Central memory CD8-positive, alpha-beta T cell (primary cell): ENCODE measurements at regions not wholly inside any gene's neighbourhood (a gene's known extent, or its start where the extent isn't known, plus 50 kb on each side); places are given as distances from the start of the nearest gene placed in this dataset.

Experiments used
- ATAC-seq: fragments of 150-1000 bp; cut with Tn5 transposase; replicated peaks from 2 replicates; pipeline ENCODE4 v1.10.0; 2022; ENCODE audit warnings: mild to moderate bottlenecking, moderate FRiP score, moderate number of reproducible peaks; ENCODE audit not compliant: poor library complexity, severe bottlenecking; ENCODE audit errors: extremely low read depth
- DNase-seq, 2 donors: peaks; one replicate each; pipeline ENCODE4 v3.0.0; 2021; ENCODE audit warnings: low spot score in 2 of 2
- H3K27ac Mint-ChIP-seq: one replicate; pipeline ENCODE4 v1.8.0; 2022; ENCODE audit warnings: low read depth, mild to moderate bottlenecking, moderate library complexity, mixed read lengths
- H3K27me3 Mint-ChIP-seq: one replicate; pipeline ENCODE4 v1.8.0; 2022; ENCODE audit warnings: mixed read lengths
- H3K36me3 Mint-ChIP-seq: one replicate; pipeline ENCODE4 v1.8.0; 2022; ENCODE audit warnings: mild to moderate bottlenecking, moderate library complexity, mixed read lengths; ENCODE audit not compliant: insufficient read depth
- H3K4me1 Mint-ChIP-seq: one replicate; pipeline ENCODE4 v1.8.0; 2022; ENCODE audit warnings: mixed read lengths
- H3K4me3 Mint-ChIP-seq: one replicate; pipeline ENCODE4 v1.8.0; 2022; ENCODE audit warnings: mild to moderate bottlenecking, moderate library complexity, mixed read lengths
- H3K9me3 Mint-ChIP-seq: one replicate; pipeline ENCODE4 v1.8.0; 2022; ENCODE audit warnings: mixed read lengths

DNA sequence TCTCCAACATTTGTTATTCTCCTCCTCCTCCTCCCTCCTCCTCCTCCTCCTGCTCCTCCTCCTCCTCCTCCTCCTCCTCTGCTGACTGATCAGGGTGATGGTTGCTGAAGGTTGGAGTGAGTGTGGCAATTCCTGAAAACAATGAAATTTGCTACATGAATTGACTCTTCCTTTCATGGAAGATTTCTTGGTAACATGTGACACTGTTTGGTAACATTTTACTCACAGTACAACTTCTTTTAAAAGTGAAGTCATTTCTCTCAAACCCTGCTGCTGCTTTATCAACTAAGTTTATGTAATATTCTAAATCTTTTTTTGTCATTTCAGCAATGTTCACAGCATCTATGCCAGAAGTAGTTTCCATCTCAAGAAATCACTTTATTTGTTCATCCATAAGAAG, 543.0 kb downstream of the MAFB start:
- Mint-ChIP-seq H3K9me3 (no peaks in the 10 kb centered on the region), H3K27ac (no peak overlapping the region), H3K4me3 (no peak overlapping the region), H3K27me3 (peaks cover 2% of the 10 kb centered on the region), H3K36me3 (no peaks in the 10 kb centered on the region), H3K4me1 (no peaks in the 10 kb centered on the region)
- ATAC-seq (no peak), DNase-seq (no peak)

DNA sequence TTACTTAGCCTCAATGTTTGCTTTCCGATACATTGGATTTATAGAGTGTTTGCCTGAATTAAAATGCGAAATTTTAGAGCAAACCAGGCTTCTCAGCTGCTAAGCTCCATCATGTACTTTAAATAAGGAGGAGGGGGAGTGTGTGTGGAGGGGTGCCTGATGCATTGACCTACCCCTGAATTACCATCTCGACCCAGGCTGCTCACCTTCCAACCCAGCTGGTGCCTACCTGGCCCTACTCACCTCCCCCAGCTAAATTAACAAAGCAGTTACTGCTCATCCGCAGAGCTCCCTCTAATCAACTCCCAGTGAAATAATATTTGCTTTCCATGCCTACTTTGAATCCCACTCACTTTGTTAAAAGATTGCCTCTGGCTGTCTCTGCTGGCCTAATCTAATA, 544.5 kb downstream of the MAFB start:
- peaks cover 2% of the 10 kb centered on the region for H3K36me3 Mint-ChIP-seq
- peaks cover 10% of the 10 kb centered on the region for H3K27me3 Mint-ChIP-seq
- no peaks in the 10 kb centered on the region for H3K9me3 Mint-ChIP-seq
- DNase-seq (no peak), ATAC-seq (no peak)
- H3K27ac Mint-ChIP-seq: no peak overlapping the region
- no peak overlapping the region for H3K4me3 Mint-ChIP-seq
- H3K4me1 Mint-ChIP-seq: no peaks in the 10 kb centered on the region

DNA sequence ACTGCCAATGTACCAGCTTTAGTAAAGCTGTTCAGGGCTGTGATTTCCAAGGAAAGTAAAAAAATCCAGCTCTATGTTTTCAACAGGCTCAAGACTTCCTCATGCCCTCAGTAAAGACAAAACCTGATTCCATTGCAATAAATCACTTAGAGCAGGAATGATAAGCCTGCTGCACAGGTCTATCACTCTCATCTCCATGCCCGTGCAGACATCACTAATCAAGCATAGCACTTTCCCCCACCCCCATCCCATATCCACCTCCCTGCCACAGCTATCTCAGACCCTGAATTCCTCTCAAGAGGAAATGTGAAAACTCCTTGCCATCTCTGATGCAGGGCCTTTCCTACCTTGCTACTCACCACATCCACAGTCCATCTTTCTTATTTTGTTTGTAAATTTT, 554.9 kb downstream of the MAFB start:
- Mint-ChIP-seq H3K4me3 (no peak overlapping the region), H3K4me1 (no peaks in the 10 kb centered on the region), H3K9me3 (peaks cover 5% of the 10 kb centered on the region), H3K27me3 (peaks cover 10% of the 10 kb centered on the region), H3K27ac (no peak overlapping the region), H3K36me3 (no peaks in the 10 kb centered on the region)
- DNase-seq (no peak), ATAC-seq (no peak)

DNA sequence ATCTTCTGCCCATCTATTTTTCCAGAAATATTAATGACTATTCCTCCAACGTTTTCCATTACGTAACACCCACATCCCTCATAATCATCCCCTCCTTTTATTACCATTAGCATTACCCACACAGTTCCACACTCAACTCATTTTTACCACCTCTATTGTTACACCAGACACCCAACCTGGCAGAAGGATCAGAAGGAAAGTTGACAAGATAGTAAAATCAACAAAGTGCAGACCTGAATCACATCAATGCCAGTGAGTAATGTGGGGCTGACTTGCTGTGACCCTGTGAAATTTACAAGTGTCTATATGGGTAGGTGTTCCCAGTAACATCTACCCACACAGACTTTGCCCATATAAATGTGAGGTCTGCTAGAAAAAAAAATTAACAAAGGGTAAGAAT, 568.2 kb downstream of the MAFB start:
- Mint-ChIP-seq H3K9me3 (no peaks in the 10 kb centered on the region), H3K4me3 (no peak overlapping the region), H3K27ac (no peak overlapping the region), H3K36me3 (no peaks in the 10 kb centered on the region), H3K4me1 (no peaks in the 10 kb centered on the region), H3K27me3 (peaks cover 3% of the 10 kb centered on the region)
- no peak for ATAC-seq
- no peak for DNase-seq

DNA sequence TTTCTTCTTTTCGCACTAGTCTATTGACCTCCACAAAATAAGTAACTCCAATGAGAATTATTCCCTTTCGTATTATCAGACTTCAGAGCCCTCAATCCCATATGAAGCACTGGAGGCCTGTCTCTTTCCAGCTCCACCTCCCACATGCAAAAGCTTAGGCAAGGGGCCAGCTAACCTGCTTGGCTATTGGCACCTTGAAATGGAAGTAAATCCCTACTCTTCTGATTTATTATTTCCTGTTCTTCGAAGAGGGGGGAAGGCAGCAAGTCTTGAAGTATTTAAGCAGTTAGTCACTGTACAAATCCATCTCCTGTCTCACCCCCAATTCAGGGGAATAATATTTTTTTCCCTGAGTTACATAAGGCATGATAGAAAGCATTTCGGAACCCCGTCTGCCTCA, 577.8 kb downstream of the MAFB start:
- Mint-ChIP-seq H3K27me3 (no peaks in the 10 kb centered on the region), H3K4me1 (no peaks in the 10 kb centered on the region), H3K4me3 (no peak overlapping the region), H3K9me3 (no peaks in the 10 kb centered on the region), H3K27ac (no peak overlapping the region), H3K36me3 (no peaks in the 10 kb centered on the region)
- DNase-seq (no peak), ATAC-seq (no peak)

DNA sequence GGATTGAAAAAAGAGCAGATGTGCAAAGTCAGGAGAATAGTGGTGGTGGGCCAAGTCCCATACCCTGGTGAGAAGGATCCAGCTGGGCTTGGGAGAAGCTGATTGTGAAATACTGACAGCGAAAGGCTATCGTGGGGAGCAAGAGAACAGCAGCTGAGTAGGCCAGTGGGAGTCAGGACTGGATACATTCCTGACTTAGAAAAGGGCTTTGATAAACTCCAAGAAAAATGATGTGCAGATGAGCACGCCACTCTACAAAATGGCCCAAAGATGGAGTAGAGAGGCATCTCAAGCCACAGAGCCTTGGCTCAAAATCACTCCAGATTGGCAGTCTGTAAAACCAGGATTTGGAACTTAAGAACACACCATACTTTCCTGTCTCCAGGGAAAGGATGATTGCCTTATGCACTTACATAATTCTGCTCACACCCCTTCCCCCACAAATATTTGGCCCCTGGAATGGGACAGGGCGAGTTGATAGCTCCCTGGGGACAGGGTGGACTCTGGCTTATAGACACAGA, 578.7 kb downstream of the MAFB start:
- ATAC-seq (no peak), DNase-seq (no peak)
- Mint-ChIP-seq H3K9me3 (no peaks in the 10 kb centered on the region), H3K4me1 (no peaks in the 10 kb centered on the region), H3K36me3 (no peaks in the 10 kb centered on the region), H3K27ac (no peak overlapping the region), H3K4me3 (no peak overlapping the region), H3K27me3 (no peaks in the 10 kb centered on the region)

DNA sequence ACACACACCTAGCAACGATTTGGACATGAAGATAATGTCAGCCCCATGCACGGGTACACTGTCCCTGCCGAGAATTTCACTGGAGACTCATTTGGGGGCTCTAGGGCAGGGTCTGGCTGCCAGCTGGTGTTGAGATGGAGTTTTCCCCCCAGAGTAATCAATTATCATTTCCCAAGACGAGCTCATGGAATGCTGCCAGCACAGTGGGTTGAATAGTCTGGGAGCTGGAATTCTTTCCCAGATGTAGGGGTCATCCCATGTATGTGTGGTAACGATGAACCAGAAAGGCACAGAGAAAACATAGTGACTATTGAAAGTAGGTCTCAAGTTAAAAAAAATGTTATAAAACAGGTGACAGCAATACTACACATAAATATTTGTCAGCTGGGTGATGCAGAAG, 579.9 kb downstream of the MAFB start:
- Mint-ChIP-seq H3K4me3 (no peak overlapping the region), H3K27ac (no peak overlapping the region), H3K36me3 (no peaks in the 10 kb centered on the region), H3K27me3 (no peaks in the 10 kb centered on the region), H3K9me3 (no peaks in the 10 kb centered on the region), H3K4me1 (no peaks in the 10 kb centered on the region)
- DNase-seq: no peak
- no peak for ATAC-seq

DNA sequence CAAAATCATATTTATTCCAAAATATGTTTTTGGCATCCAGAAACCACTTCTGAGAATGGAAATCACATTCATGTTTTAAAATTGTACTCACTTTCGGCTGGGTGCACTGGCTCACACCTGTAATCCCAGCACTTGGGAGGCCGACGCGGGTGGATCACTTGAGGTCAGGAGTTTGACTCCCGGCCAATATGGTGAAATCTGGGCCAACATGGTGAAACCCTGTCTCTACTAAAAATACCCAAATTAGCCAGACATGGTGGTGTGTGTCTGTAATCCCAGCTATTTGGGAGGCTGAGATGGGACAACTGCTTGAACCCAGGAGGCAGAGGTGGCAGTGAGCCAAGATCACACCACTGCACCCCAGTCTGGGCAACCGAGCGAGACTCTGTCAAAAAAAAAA, 580.7 kb downstream of the MAFB start:
- H3K4me3 Mint-ChIP-seq: no peak overlapping the region
- H3K36me3 Mint-ChIP-seq: no peaks in the 10 kb centered on the region
- no peak for ATAC-seq
- DNase-seq: no peak
- no peaks in the 10 kb centered on the region for H3K9me3 Mint-ChIP-seq
- H3K27ac Mint-ChIP-seq: no peak overlapping the region
- H3K4me1 Mint-ChIP-seq: no peaks in the 10 kb centered on the region
- no peaks in the 10 kb centered on the region for H3K27me3 Mint-ChIP-seq

DNA sequence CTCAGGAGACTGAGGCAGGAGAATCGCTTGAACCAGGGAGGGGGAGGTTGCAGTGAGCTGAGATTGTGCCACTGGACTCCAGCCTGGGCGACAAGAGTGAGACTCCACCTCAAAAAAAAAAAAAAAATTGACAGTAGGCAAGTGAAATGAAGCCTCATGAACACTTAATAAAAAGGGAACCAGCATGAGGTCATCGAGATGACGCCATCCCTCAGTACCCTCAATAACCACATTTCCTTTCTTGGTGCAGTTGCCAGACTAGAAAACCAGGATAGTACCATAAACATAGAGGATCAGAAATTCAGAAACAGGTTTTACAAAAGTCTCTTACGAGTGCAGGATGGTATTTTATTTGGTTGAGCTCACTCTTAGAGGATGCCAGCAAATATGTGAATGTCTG, 584.1 kb downstream of the MAFB start:
- Mint-ChIP-seq H3K4me3 (no peak overlapping the region), H3K27ac (no peak overlapping the region), H3K27me3 (no peaks in the 10 kb centered on the region), H3K9me3 (no peaks in the 10 kb centered on the region), H3K4me1 (no peaks in the 10 kb centered on the region), H3K36me3 (no peaks in the 10 kb centered on the region)
- no peak for DNase-seq
- no peak for ATAC-seq

DNA sequence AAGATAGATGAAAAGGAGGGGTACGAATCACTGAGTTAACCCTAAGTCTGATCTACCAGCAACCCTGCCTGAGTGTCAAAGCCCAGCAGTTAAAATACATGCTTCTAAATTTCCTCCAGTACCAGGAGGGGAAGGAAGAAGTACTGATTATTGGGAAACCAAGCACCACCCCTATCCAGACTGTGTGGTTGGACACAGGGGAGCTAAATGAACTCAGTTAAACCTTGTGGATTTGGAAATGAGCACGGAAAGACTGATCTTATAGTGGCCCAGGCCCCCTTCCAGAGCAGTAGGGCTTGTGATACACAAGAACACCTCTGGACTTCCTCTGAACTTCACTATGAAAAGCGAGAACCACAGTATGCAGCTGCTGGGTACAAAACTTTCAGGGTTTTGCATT, 585.6 kb downstream of the MAFB start:
- Mint-ChIP-seq H3K4me1 (no peaks in the 10 kb centered on the region), H3K4me3 (no peak overlapping the region), H3K36me3 (no peaks in the 10 kb centered on the region), H3K27me3 (no peaks in the 10 kb centered on the region), H3K9me3 (no peaks in the 10 kb centered on the region), H3K27ac (no peak overlapping the region)
- DNase-seq: no peak
- no peak for ATAC-seq

DNA sequence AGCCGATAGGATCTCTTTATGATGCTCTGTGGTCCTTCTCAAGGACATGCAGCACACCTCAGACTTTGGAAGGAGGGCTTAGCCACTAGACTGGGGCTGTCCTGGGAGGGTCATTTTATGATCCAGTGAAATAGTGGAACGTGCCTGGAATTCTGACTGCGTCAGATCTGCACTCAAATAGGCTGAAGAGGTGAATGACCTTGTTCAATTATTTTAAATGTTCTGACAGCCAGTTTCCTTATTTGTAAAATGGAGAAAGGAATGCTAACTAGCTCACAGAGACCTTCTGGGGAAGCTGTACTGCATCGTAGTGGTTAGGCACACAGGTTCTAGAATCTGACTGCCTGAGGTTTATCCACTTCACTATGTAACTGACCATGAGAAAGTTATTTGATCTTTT, 587.5 kb downstream of the MAFB start:
- no peak for DNase-seq
- H3K4me3 Mint-ChIP-seq: no peak overlapping the region
- ATAC-seq: no peak
- H3K27ac Mint-ChIP-seq: no peak overlapping the region
- H3K27me3 Mint-ChIP-seq: no peaks in the 10 kb centered on the region
- H3K36me3 Mint-ChIP-seq: no peaks in the 10 kb centered on the region
- no peaks in the 10 kb centered on the region for H3K9me3 Mint-ChIP-seq
- no peaks in the 10 kb centered on the region for H3K4me1 Mint-ChIP-seq

DNA sequence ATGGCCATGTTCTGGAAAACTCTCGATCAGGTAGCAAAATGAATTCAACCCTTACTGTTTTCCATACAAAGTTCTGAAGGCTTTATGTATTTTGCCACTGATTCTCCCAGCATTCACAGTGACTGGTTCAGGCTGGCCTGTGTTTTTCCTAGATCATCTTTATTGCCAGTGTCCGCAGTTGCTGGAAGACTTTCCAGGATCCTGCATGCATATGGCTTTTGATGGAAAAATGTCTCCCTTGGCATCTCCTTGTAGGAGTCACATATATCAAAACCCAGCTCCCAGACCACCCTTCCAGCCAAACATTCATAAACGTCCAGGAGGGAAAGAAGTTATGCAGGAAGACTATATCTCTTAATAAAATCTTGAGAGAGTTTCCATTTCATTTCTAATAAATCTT, 588.8 kb downstream of the MAFB start:
- no peak overlapping the region for H3K27ac Mint-ChIP-seq
- no peaks in the 10 kb centered on the region for H3K27me3 Mint-ChIP-seq
- H3K4me3 Mint-ChIP-seq: no peak overlapping the region
- ATAC-seq (no peak), DNase-seq (no peak)
- H3K4me1 Mint-ChIP-seq: no peaks in the 10 kb centered on the region
- H3K9me3 Mint-ChIP-seq: no peaks in the 10 kb centered on the region
- no peaks in the 10 kb centered on the region for H3K36me3 Mint-ChIP-seq

DNA sequence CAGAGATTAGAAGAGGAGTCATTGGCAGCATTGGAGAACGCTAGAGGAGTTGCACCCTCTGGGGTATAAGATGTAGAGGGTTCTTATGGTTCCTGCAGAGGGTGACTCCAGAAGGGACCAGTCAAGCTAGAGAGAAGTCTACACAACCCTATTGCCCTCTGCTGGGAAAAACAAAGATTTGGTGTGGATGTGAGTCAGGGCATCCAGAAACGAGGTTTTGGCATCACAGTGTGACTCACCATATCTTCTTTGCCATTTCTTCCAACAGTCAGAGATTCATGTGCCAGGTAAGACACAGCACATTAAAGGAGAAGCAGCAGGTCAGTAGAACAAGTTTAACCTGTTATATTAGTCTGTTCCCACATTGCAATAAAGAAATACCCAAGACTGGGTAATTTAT, 598.8 kb downstream of the MAFB start:
- Mint-ChIP-seq H3K36me3 (no peaks in the 10 kb centered on the region), H3K27me3 (no peaks in the 10 kb centered on the region), H3K27ac (no peak overlapping the region), H3K4me3 (no peak overlapping the region), H3K9me3 (peaks cover 9% of the 10 kb centered on the region), H3K4me1 (no peaks in the 10 kb centered on the region)
- ATAC-seq (no peak), DNase-seq (no peak)

DNA sequence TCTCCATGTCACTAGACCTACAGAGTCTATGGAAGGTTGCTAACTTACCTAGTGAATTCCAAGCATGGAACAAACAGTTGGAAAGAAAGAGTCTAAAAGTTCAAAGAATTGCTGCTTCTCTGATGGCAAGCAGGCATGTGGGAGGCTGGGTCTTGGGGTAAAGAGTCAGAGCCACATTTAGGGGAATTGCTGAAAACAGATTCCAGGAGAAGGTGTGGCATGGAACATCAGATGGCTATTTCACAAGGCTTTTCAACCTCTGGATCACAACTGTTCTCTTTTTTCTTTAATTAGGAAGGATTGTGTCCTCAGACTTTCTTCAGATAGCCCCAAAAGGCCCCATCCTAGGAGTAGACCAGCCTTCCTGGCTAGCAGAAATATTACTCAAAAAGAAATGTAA, 601.5 kb downstream of the MAFB start:
- no peaks in the 10 kb centered on the region for H3K4me1 Mint-ChIP-seq
- no peak for DNase-seq
- peaks cover 8% of the 10 kb centered on the region for H3K27me3 Mint-ChIP-seq
- no peaks in the 10 kb centered on the region for H3K36me3 Mint-ChIP-seq
- no peak overlapping the region for H3K4me3 Mint-ChIP-seq
- H3K9me3 Mint-ChIP-seq: peaks cover 12% of the 10 kb centered on the region
- H3K27ac Mint-ChIP-seq: no peak overlapping the region
- no peak for ATAC-seq
